OCI-LY1 (cell line): ENCODE measurements at regions not wholly inside any gene's neighbourhood (a gene's known extent, or its start where the extent isn't known, plus 50 kb on each side); places are given as distances from the start of the nearest gene placed in this dataset.

Source experiments
- H2AFZ ChIP-seq: fragments of 200-600 bp; sonication (generic), shearing (Covaris generic); 2 replicates; pipeline ENCODE4 v1.6.0; 2014; ENCODE audit warnings: antibody characterized with exemption, mild to moderate bottlenecking, low read length
- H3F3A ChIP-seq: fragments of 200-600 bp; sonication (generic), shearing (Covaris generic); 2 replicates; pipeline ENCODE4 v1.6.0; 2014; ENCODE audit warnings: mild to moderate bottlenecking, antibody characterized with exemption, low read length, moderate library complexity; ENCODE audit not compliant: insufficient read depth
- H3K27ac ChIP-seq: fragments of 200-600 bp; sonication (generic); 2 replicates; pipeline ENCODE4 v1.5.1; 2014; ENCODE audit warnings: low read length, mixed run types, mild to moderate bottlenecking, low read depth; ENCODE audit not compliant: poor library complexity, severe bottlenecking
- H3K27me3 ChIP-seq: fragments of 200-600 bp; sonication (generic); 2 replicates; pipeline ENCODE4 v1.6.0; 2014; ENCODE audit warnings: antibody characterized with exemption, mild to moderate bottlenecking, low read length, moderate library complexity; ENCODE audit not compliant: insufficient read depth
- H3K36me3 ChIP-seq: fragments of 200-600 bp; sonication (generic); 2 replicates; pipeline ENCODE4 v1.6.1; 2014; ENCODE audit warnings: mild to moderate bottlenecking, antibody characterized with exemption, low read length, moderate library complexity, mixed read lengths; ENCODE audit not compliant: insufficient read depth
- H3K4me1 ChIP-seq: fragments of 200-600 bp; sonication (generic); 2 replicates; pipeline ENCODE4 v1.5.1; 2014; ENCODE audit warnings: mild to moderate bottlenecking, low read length, moderate library complexity; ENCODE audit not compliant: insufficient read depth, severe bottlenecking
- H3K4me2 ChIP-seq: fragments of 200-600 bp; sonication (generic), shearing (Covaris generic); 2 replicates; pipeline ENCODE4 v1.6.1; 2014; ENCODE audit warnings: low read length
- H3K4me3 ChIP-seq: fragments of 200-600 bp; sonication (generic); 2 replicates; pipeline ENCODE4 v1.5.1; 2014; ENCODE audit warnings: low read length, low read depth, mild to moderate bottlenecking, mixed read lengths; ENCODE audit not compliant: poor library complexity, severe bottlenecking
- H3K79me2 ChIP-seq: fragments of 200-600 bp; shearing (Covaris generic); 2 replicates; pipeline ENCODE4 v1.6.1; 2016; ENCODE audit warnings: mixed run types, low read length, mixed read lengths; ENCODE audit not compliant: insufficient read depth
- H3K9ac ChIP-seq: fragments of 200-600 bp; sonication (generic), shearing (Covaris generic); 2 replicates; pipeline ENCODE4 v1.6.1; 2014; ENCODE audit warnings: mild to moderate bottlenecking, low read length, mixed read lengths
- H3K9me2 ChIP-seq: fragments of 200-600 bp; sonication (generic), shearing (Covaris generic); 2 replicates; pipeline ENCODE4 v1.6.1; 2014; ENCODE audit warnings: low read depth, mild to moderate bottlenecking, low read length, mixed read lengths
- H3K9me3 ChIP-seq: fragments of 200-600 bp; shearing (Covaris generic); 2 replicates; pipeline ENCODE4 v1.6.1; 2014; ENCODE audit warnings: low read length, mixed read lengths
- H4K20me1 ChIP-seq: fragments of 200-600 bp; sonication (generic), shearing (Covaris generic); 2 replicates; pipeline ENCODE4 v1.6.0; 2016; ENCODE audit warnings: mild to moderate bottlenecking, low read length; ENCODE audit not compliant: insufficient read depth
- CTCF ChIP-seq: fragments of 200-600 bp; sonication (generic), shearing (Covaris generic); IDR thresholded peaks from 2 replicates; pipeline ENCODE4 v1.5.1; 2017; ENCODE audit warnings: mild to moderate bottlenecking, antibody characterized with exemption, low read length, moderate library complexity, mixed read lengths
- EZH2 ChIP-seq: fragments of 200-600 bp; sonication (generic), shearing (Covaris generic); IDR thresholded peaks from 2 replicates; pipeline ENCODE4 v1.8.0; 2017; ENCODE audit warnings: borderline replicate concordance, mixed run types, mild to moderate bottlenecking, antibody characterized with exemption, low read length, moderate library complexity, mixed read lengths

GRCh38 chr6:119921491-119922010 is 572.0 kb upstream of the MAN1A1 start:
- Histone ChIP-seq H3F3A (no peaks in the 10 kb centered on the region), H3K4me1 (no peaks in the 10 kb centered on the region), H3K79me2 (no peaks in the 10 kb centered on the region), H4K20me1 (no peaks in the 10 kb centered on the region), H3K4me3 (no peak overlapping the region), H2AFZ (no peak overlapping the region), H3K9me2 (no peaks in the 10 kb centered on the region), H3K27me3 (no peaks in the 10 kb centered on the region), H3K36me3 (no peaks in the 10 kb centered on the region), H3K9me3 (0 out of 2 replicates have a peak, but pooled peaks cover 4% of the 10 kb centered on the region), H3K4me2 (no peak overlapping the region), H3K27ac (no peak overlapping the region), H3K9ac (no peak overlapping the region)
- TF ChIP-seq EZH2 (no peak), CTCF (no peak)

- H3F3A ChIP-seq, result no peaks in the 10 kb centered on the region
- no peaks in the 10 kb centered on the region for H3K27me3 ChIP-seq
- H3K9me3 ChIP-seq, result no peaks in the 10 kb centered on the region
- no peaks in the 10 kb centered on the region for H3K79me2 ChIP-seq
- no peak overlapping the region for H3K9ac ChIP-seq
- H3K4me1 ChIP-seq, result no peaks in the 10 kb centered on the region
- H2AFZ ChIP-seq, result no peak overlapping the region
- H3K36me3 ChIP-seq, result no peaks in the 10 kb centered on the region
- H3K27ac ChIP-seq, result no peak overlapping the region
- H3K9me2 ChIP-seq, result no peaks in the 10 kb centered on the region
- H3K4me2 ChIP-seq, result no peak overlapping the region
- H3K4me3 ChIP-seq, result no peak overlapping the region
- no peak for TF ChIP-seq CTCF
- no peaks in the 10 kb centered on the region for H4K20me1 ChIP-seq
These were observed 567.6 kb upstream of the MAN1A1 start for GRCh38 chr6:119917186-119917585.

- no peaks in the 10 kb centered on the region for H3K9me2 ChIP-seq
- H3K9ac ChIP-seq, result no peak overlapping the region
- no peak overlapping the region for H3K4me3 ChIP-seq
- no peaks in the 10 kb centered on the region for H3K9me3 ChIP-seq
- H3K79me2 ChIP-seq, result no peaks in the 10 kb centered on the region
- H3F3A ChIP-seq, result no peaks in the 10 kb centered on the region
- TF ChIP-seq CTCF (no peak), EZH2 (no peak)
- no peak overlapping the region for H2AFZ ChIP-seq
- no peak overlapping the region for H3K4me2 ChIP-seq
- no peaks in the 10 kb centered on the region for H3K4me1 ChIP-seq
- no peaks in the 10 kb centered on the region for H4K20me1 ChIP-seq
- H3K27me3 ChIP-seq, result no peaks in the 10 kb centered on the region
- H3K27ac ChIP-seq, result no peak overlapping the region
- no peaks in the 10 kb centered on the region for H3K36me3 ChIP-seq
These were observed 566.4 kb upstream of the MAN1A1 start for GRCh38 chr6:119915971-119916370.
